ENCODE measurements at regions not wholly inside any gene's neighbourhood (a gene's known extent, or its start where the extent isn't known, plus 50 kb on each side); places are given as distances from the start of the nearest gene placed in this dataset.

DNA sequence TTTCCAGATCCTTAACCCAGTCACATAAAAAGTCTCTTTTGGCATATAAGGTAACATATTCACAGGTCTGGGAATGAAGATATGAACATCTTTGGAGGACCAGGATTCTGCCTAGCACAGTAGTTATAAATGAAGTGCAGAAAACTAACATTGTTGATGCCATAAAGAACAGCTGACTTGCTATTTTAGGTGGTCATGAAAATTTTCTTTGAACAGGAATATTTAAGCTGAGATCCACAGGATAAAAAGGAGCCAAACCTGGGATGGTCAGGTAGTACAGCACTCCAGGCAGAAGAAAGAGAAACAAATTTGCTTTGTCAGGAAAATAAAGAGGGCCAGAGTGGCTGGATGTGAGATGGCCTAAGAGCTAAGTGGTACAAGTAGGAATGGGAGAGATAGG is 80.0 kb downstream of the CENPW start:
- Mint-ChIP-seq H3K27me3 (ENCODE audit: low read depth) (no peaks in the 10 kb centered on the region), H3K27ac (no peak overlapping the region), H3K4me3 (no peak overlapping the region), H3K4me1 (no peaks in the 10 kb centered on the region), H3K36me3 (peaks cover 8% of the 10 kb centered on the region), H3K9me3 (peaks cover 24% of the 10 kb centered on the region)
- DNase-seq (ENCODE audit: low spot score in 2 of 2, unreplicated experiment in 2 of 2) = no peak
- TF ChIP-seq, protein P1, sequence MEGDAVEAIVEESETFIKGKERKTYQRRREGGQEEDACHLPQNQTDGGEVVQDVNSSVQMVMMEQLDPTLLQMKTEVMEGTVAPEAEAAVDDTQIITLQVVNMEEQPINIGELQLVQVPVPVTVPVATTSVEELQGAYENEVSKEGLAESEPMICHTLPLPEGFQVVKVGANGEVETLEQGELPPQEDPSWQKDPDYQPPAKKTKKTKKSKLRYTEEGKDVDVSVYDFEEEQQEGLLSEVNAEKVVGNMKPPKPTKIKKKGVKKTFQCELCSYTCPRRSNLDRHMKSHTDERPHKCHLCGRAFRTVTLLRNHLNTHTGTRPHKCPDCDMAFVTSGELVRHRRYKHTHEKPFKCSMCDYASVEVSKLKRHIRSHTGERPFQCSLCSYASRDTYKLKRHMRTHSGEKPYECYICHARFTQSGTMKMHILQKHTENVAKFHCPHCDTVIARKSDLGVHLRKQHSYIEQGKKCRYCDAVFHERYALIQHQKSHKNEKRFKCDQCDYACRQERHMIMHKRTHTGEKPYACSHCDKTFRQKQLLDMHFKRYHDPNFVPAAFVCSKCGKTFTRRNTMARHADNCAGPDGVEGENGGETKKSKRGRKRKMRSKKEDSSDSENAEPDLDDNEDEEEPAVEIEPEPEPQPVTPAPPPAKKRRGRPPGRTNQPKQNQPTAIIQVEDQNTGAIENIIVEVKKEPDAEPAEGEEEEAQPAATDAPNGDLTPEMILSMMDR (IDR thresholded peaks at IDR 0.05; ENCODE audit: unreplicated experiment) = no peak

DNA sequence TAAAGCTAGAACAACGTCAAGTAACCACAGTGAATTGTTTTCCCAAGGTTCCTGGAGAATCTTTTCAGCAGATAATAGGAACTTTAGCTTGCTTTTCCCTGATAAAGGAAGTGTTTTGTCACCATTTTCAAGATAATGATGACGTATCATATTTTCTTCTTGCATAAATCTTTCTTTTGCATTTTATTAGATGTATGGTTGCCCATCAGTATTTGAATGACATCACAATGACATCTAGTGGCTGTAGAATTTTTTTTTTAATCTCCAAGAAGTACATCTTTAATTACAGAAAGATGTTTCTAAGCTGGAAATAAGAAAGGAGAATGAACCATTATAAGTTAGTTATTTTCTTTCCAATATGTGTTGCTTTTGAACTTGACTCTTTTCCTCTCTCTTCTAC is 83.0 kb downstream of the CENPW start:
- H3K4me1 Mint-ChIP-seq = no peaks in the 10 kb centered on the region
- TF ChIP-seq, protein P1 (IDR thresholded peaks at IDR 0.05; ENCODE audit: unreplicated experiment) = no peak
- peaks cover 4% of the 10 kb centered on the region for H3K9me3 Mint-ChIP-seq

DNA sequence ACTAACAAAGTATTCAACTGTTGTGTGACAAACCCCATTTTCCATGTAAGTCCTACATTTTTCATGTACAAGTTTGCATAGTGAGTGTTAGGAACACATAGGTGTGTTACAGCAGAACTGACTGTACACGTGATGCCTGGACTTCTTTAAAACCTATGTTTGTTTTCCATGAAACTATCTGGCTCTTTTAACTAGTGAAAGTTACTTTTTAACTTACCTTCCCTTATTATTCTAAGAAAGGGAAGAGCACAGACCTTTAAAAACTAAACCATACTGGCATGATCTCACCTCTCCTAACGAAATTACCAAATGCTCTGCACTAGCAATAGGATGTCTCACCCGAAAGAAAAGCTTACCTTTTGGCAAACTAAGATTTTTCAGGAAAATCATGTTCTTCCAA is 87.8 kb downstream of the CENPW start:
- Mint-ChIP-seq H3K27me3 (ENCODE audit: low read depth) (no peaks in the 10 kb centered on the region), H3K4me1 (no peaks in the 10 kb centered on the region), H3K9me3 (peaks cover 4% of the 10 kb centered on the region), H3K4me3 (no peak overlapping the region), H3K36me3 (no peaks in the 10 kb centered on the region), H3K27ac (no peak overlapping the region)
- TF ChIP-seq, protein P1 (IDR thresholded peaks at IDR 0.05; ENCODE audit: unreplicated experiment) = no peak
- no peak for DNase-seq (ENCODE audit: low spot score in 2 of 2, unreplicated experiment in 2 of 2)

More for the DNA sequence above, 83.0 kb downstream of the CENPW start:
- Mint-ChIP-seq H3K4me3 (no peak overlapping the region), H3K27ac (no peak overlapping the region), H3K27me3 (ENCODE audit: low read depth) (no peaks in the 10 kb centered on the region), H3K36me3 (no peaks in the 10 kb centered on the region)
- no peak for DNase-seq (ENCODE audit: low spot score in 2 of 2, unreplicated experiment in 2 of 2)

DNA sequence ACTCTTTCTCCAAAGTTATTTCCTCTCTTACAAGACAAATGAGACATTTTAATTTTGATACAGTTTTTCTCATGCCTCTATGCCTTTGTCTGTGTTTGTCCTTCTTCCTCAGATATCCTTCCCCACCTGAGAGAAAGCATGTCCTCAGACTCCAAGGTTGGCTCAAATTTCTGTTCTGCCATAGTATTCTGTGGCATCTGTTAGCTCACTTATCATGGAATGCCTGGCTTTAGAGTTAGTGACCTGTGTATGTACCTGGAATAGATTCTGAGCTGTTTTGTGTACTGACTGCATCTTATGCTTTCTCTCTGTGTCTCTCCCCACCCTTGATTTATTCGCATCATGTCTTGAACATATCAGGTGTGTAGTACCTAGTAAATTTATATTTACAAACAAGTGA is 90.0 kb downstream of the CENPW start:
- no peak overlapping the region for H3K27ac Mint-ChIP-seq
- H3K36me3 Mint-ChIP-seq = no peaks in the 10 kb centered on the region
- H3K4me3 Mint-ChIP-seq = no peak overlapping the region
- TF ChIP-seq, protein P1 (IDR thresholded peaks at IDR 0.05; ENCODE audit: unreplicated experiment) = no peak
- H3K27me3 Mint-ChIP-seq (ENCODE audit: low read depth) = no peaks in the 10 kb centered on the region
- DNase-seq (ENCODE audit: low spot score in 2 of 2, unreplicated experiment in 2 of 2) = no peak
- peaks cover 4% of the 10 kb centered on the region for H3K9me3 Mint-ChIP-seq
- peaks cover 1% of the 10 kb centered on the region for H3K4me1 Mint-ChIP-seq

DNA sequence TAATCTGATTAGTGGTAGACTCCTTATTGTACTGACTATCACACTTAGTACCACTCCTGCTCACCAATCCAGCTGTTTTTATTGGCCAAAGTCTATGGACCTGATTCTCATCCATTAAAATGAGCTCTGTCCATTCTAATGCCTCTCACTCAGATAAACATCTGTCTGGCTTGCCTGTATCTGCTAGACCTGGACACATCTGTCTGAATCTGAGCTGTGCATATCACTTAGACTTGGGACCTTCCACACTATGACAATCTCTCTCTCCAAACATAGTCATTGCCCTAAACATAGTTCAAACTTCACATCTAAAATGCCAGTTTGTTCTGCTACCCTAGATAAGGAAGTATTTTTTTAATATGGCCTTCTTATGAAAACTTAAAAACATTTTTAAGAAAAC is 92.6 kb downstream of the CENPW start:
- no peaks in the 10 kb centered on the region for H3K36me3 Mint-ChIP-seq
- no peak overlapping the region for H3K4me3 Mint-ChIP-seq

More for the DNA sequence above, 92.6 kb downstream of the CENPW start:
- TF ChIP-seq, protein P1 (IDR thresholded peaks at IDR 0.05; ENCODE audit: unreplicated experiment) = no peak
- H3K27me3 Mint-ChIP-seq (ENCODE audit: low read depth) = no peaks in the 10 kb centered on the region
- DNase-seq (ENCODE audit: low spot score in 2 of 2, unreplicated experiment in 2 of 2) = no peak
- H3K4me1 Mint-ChIP-seq = peaks cover 1% of the 10 kb centered on the region
- peaks cover 4% of the 10 kb centered on the region for H3K9me3 Mint-ChIP-seq
- H3K27ac Mint-ChIP-seq = no peak overlapping the region

All from mesothelial cell of epicardium (in vitro differentiated cells).